ENCODE measurements at regions not wholly inside any gene's neighbourhood (a gene's known extent, or its start where the extent isn't known, plus 50 kb on each side); places are given as distances from the start of the nearest gene placed in this dataset.

DNA sequence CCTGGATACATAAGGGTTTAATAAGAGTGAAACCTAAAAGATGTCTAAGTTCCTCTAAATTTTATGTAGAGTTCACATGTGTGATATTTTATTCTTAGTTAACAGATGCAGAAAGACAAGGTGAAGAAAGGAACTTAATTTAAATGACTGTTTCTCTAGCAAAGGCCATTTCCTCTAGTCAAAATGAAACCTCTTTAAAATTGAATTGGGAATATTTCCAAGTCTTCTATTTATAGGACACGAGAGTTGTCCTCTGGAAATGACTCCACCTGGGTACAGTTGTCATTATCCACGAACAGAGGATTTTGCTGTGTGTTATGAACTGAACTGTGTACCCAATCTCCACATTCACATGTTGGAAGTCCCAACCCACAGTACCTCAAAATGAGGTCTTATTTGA is 64.5 kb upstream of the KCNK1 start:
- Histone ChIP-seq H3K4me3 (no peak overlapping the region), H3K4me1 (no peaks in the 10 kb centered on the region), H3K36me3 (no peaks in the 10 kb centered on the region), H3K27ac (no peak overlapping the region), H3K9me3 (no peaks in the 10 kb centered on the region), H3K27me3 (no peaks in the 10 kb centered on the region)
- no peak for TF ChIP-seq POLR2A (IDR thresholded peaks at IDR 0.05)
- TF ChIP-seq, protein P1, sequence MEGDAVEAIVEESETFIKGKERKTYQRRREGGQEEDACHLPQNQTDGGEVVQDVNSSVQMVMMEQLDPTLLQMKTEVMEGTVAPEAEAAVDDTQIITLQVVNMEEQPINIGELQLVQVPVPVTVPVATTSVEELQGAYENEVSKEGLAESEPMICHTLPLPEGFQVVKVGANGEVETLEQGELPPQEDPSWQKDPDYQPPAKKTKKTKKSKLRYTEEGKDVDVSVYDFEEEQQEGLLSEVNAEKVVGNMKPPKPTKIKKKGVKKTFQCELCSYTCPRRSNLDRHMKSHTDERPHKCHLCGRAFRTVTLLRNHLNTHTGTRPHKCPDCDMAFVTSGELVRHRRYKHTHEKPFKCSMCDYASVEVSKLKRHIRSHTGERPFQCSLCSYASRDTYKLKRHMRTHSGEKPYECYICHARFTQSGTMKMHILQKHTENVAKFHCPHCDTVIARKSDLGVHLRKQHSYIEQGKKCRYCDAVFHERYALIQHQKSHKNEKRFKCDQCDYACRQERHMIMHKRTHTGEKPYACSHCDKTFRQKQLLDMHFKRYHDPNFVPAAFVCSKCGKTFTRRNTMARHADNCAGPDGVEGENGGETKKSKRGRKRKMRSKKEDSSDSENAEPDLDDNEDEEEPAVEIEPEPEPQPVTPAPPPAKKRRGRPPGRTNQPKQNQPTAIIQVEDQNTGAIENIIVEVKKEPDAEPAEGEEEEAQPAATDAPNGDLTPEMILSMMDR (IDR thresholded peaks at IDR 0.05 in 4 of 5, conservative IDR thresholded peaks at IDR 0.05 in 1 of 5): no peak
- intact Hi-C loops (cut with DNase I; ENCODE audit: low total_unique reads) (no loop called here), in situ Hi-C loops (cut with MboI; ENCODE audit: low sequenced_read_pairs in 4 of 4) (no loop called here)
- DNase-seq (no peak), ATAC-seq (no peak)

DNA sequence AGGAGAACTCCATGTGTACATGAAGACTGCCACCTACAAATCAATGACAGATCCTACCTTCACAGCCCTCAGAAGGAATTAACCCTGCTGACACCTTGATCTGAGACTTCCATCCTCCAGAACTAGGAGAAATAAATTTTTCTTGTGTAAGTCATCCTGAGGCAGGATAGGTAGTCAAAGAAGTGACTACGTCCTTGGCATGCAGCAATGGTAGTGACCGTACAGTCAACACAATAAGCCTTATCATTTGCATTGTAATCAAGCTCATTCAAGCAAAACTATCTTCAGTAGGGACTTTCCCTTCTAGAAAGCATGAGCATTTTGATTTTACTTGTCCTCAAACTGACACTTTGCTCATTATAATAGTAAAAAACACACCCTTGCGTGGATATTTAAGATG is 64.0 kb upstream of the KCNK1 start:
- H3K9me3 ChIP-seq: no peaks in the 10 kb centered on the region
- TF ChIP-seq, protein P1 (IDR thresholded peaks at IDR 0.05 in 4 of 5, conservative IDR thresholded peaks at IDR 0.05 in 1 of 5): no peak
- no peak for TF ChIP-seq POLR2A (IDR thresholded peaks at IDR 0.05)
- no peaks in the 10 kb centered on the region for H3K27me3 ChIP-seq
- H3K27ac ChIP-seq: no peak overlapping the region
- DNase-seq (no peak), ATAC-seq (no peak)
- no peaks in the 10 kb centered on the region for H3K36me3 ChIP-seq
- in situ Hi-C loops (cut with MboI; ENCODE audit: low sequenced_read_pairs in 4 of 4) (no loop called here), intact Hi-C loops (cut with DNase I; ENCODE audit: low total_unique reads) (no loop called here)
- H3K4me3 ChIP-seq: no peak overlapping the region
- H3K4me1 ChIP-seq: no peaks in the 10 kb centered on the region

DNA sequence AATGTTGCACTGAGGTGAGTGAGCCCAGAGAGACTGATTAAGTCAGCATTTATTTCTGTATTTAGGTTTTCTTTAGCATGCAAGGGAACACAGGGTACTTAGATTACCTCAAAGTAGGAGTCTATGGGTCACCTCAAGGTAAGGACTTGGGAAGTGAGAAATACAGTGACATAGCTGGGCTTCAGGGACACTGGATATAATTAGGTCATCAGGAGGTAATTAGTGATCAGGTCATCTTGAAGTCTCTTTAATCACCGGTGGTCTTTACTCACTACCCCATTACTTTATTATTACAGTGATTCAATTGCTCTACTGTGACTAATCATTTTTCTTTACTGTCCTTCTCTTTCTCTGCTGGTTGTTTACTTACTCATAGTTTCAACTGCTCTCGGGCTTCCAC is 59.9 kb upstream of the KCNK1 start:
- Histone ChIP-seq H3K4me3 (no peak overlapping the region), H3K36me3 (no peaks in the 10 kb centered on the region), H3K4me1 (no peaks in the 10 kb centered on the region), H3K9me3 (no peaks in the 10 kb centered on the region), H3K27ac (no peak overlapping the region), H3K27me3 (no peaks in the 10 kb centered on the region)
- DNase-seq (no peak), ATAC-seq (no peak)
- intact Hi-C loops (cut with DNase I; ENCODE audit: low total_unique reads): no loop called here
- TF ChIP-seq POLR2A (IDR thresholded peaks at IDR 0.05): no peak
- TF ChIP-seq, protein P1 (IDR thresholded peaks at IDR 0.05 in 4 of 5, conservative IDR thresholded peaks at IDR 0.05 in 1 of 5): no peak
- in situ Hi-C loops (cut with MboI; ENCODE audit: low sequenced_read_pairs in 4 of 4): no loop called here

DNA sequence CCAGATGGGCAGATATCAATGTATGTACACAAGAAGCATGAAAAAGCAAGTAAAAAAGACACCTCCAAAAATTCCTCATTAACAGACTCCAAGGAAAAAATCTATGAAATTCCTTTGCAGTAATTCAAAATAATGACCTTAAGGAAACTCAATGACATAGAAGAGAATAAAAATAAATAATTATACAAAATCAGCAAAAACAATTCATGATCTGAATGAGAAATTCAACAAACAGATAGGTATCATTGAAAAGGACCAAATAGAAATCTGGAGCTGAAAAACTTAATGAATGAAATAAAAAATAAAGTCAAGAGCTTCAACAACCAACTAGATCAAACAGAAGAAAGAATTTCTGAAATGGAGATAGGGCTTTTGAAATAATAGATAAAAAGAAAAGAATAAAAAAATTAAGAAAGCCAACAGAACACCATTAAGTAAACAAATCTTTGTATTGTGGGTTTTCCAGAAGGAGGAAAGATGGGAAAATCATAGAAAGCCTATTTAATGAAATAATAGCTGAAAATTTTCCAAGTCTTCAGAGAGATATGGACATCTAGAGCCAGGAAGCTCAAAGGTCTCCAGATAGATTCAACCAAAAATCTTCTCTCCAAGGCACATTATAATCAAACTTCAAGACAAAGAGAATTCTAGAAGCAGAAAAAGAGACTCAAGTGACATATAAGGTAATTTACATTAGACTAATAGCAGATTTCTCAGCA is 52.0 kb upstream of the KCNK1 start:
- intact Hi-C loops (cut with DNase I; ENCODE audit: low total_unique reads): no loop called here
- Histone ChIP-seq H3K27me3 (no peaks in the 10 kb centered on the region), H3K4me3 (no peak overlapping the region), H3K36me3 (no peaks in the 10 kb centered on the region), H3K4me1 (no peaks in the 10 kb centered on the region), H3K27ac (no peak overlapping the region), H3K9me3 (peaks cover 0 to 4% (median 0%) of the 10 kb centered on the region in 3 donors)
- ATAC-seq (no peak), DNase-seq (no peak)
- TF ChIP-seq, protein P1 (IDR thresholded peaks at IDR 0.05 in 4 of 5, conservative IDR thresholded peaks at IDR 0.05 in 1 of 5): no peak
- no peak for TF ChIP-seq POLR2A (IDR thresholded peaks at IDR 0.05)
- in situ Hi-C loops (cut with MboI; ENCODE audit: low sequenced_read_pairs in 4 of 4): no loop called here

All from gastrocnemius medialis (tissue), 4 donors.